GM12878 (cell line): ENCODE measurements at regions not wholly inside any gene's neighbourhood (a gene's known extent, or its start where the extent isn't known, plus 50 kb on each side); places are given as distances from the start of the nearest gene placed in this dataset.

Experiments
- ATAC-seq: fragments of 200-7000 bp; cut with Tn5 transposase; 3 replicates; pipeline ENCODE4 v1.9.1; 2020; ENCODE audit warnings: mild to moderate bottlenecking, moderate library complexity
- BruUV-seq: library from RNA; stranded (reverse); fragments of 400-500 nt; replicated peaks from 2 replicates; lab custom pipeline; 2021; lab: Mats Ljungman, UMichigan
- CTCF ChIA-PET: fragments of 300-600 bp; sonication (Branson Sonifier 250); formaldehyde crosslinking; extraction: SDS; loops from one replicate; lab custom pipeline; 2021; ENCODE audit warnings: inconsistent platforms; lab: Yijun Ruan, JAX
- POLR2A ChIA-PET: fragments of 350-600 bp; formaldehyde crosslinking; extraction: SDS; loops from one replicate; lab custom pipeline; 2021; ENCODE audit warnings: inconsistent platforms; lab: Charles Lee
- RAD21 ChIA-PET: fragments of 300-600 bp; sonication (Branson Sonifier 250); formaldehyde crosslinking; loops from one replicate; lab custom pipeline; 2023; ENCODE audit warnings: antibody characterized with exemption; ENCODE audit not compliant: unreplicated experiment; lab: Charles Lee
- SMC1A ChIA-PET: fragments of 300-600 bp; sonication (Branson Sonifier 250); formaldehyde crosslinking; loops from one replicate; lab custom pipeline; 2023; ENCODE audit not compliant: unreplicated experiment, uncharacterized antibody; lab: Charles Lee
- DNase-seq: peaks from one replicate; pipeline ENCODE4 v3.0.0-alpha.2; 2011; ENCODE audit warnings: low read depth, low spot score
- FAIRE-seq: peaks from 3 replicates; lab custom pipeline; 2011; peaks lifted over from hg19 to GRCh38; lab: Jason Lieb, UNC
- H2AFZ ChIP-seq: 2 replicates; pipeline ENCODE4 v1.6.0; 2011; ENCODE audit warnings: low read depth, low read length, control low read depth; ENCODE audit not compliant: control insufficient read depth
- H3K27ac ChIP-seq: 2 replicates; pipeline ENCODE4 v1.5.1; 2011; ENCODE audit warnings: control low read depth; ENCODE audit not compliant: control insufficient read depth, insufficient read depth
- H3K27me3 ChIP-seq, 2 experiments: replicated peaks in 1 of 2; 2 replicates each; pipeline versions ENCODE4 v1.6.0 to v1.6.1; 2011; ENCODE audit warnings: low read length in 1 of 2; ENCODE audit not compliant: control insufficient read depth in 2 of 2, insufficient read depth in 2 of 2
- H3K36me3 ChIP-seq, 2 experiments: 2 replicates each; pipeline ENCODE4 v1.5.1; 2011; ENCODE audit warnings: low read length in 1 of 2; ENCODE audit not compliant: control insufficient read depth in 2 of 2, insufficient read depth in 2 of 2
- H3K4me1 ChIP-seq: 2 replicates; pipeline ENCODE4 v1.6.1; 2011; ENCODE audit warnings: mild to moderate bottlenecking, low read length, moderate library complexity, mixed read lengths; ENCODE audit not compliant: control insufficient read depth, insufficient read depth
- H3K4me2 ChIP-seq: 2 replicates; pipeline ENCODE4 v1.6.0; 2011; ENCODE audit warnings: control low read depth; ENCODE audit not compliant: control insufficient read depth, insufficient read depth
- H3K4me3 ChIP-seq: fragments of 200-600 bp; sonication (generic); 2 replicates; pipeline ENCODE4 v1.5.1; 2016
- H3K79me2 ChIP-seq: 2 replicates; pipeline ENCODE4 v1.6.0; 2011; ENCODE audit warnings: low read length; ENCODE audit not compliant: control insufficient read depth, insufficient read depth
- H3K9ac ChIP-seq: 2 replicates; pipeline ENCODE4 v1.8.0; 2011; ENCODE audit warnings: low read length, control low read depth, mixed read lengths; ENCODE audit not compliant: control insufficient read depth, insufficient read depth
- H3K9me3 ChIP-seq: replicated peaks from 3 replicates; pipeline ENCODE4 v1.5.1; 2011; ENCODE audit warnings: mild to moderate bottlenecking, low read length; ENCODE audit not compliant: control insufficient read depth, insufficient read depth
- H4K20me1 ChIP-seq: 2 replicates; pipeline ENCODE4 v1.6.0; 2011; ENCODE audit not compliant: control insufficient read depth, insufficient read depth
- EZH2 ChIP-seq: IDR thresholded peaks from 2 replicates; pipeline ENCODE4 v1.6.1; 2012; ENCODE audit warnings: low read depth, mild to moderate bottlenecking, control low read depth, inconsistent platforms, low read length, borderline replicate concordance; ENCODE audit not compliant: control insufficient read depth
- NKRF ChIP-seq: fragments of 450-650 bp; conservative IDR thresholded peaks from 2 replicates; pipeline ENCODE4 v1.6.1; 2017; ENCODE audit warnings: mild to moderate bottlenecking, moderate library complexity
- SMAD1 ChIP-seq: fragments of 450-650 bp; IDR thresholded peaks from 2 replicates; pipeline ENCODE4 v1.6.1; 2018; ENCODE audit warnings: mild to moderate bottlenecking, low read depth; ENCODE audit not compliant: partially characterized antibody
- STAT1 ChIP-seq: fragments of 450-650 bp; conservative IDR thresholded peaks from 2 replicates; pipeline ENCODE4 v1.6.1; 2014; ENCODE audit warnings: antibody characterized with exemption, mild to moderate bottlenecking
- TCF3 ChIP-seq: IDR thresholded peaks from 2 replicates; pipeline ENCODE4 v1.6.1; 2012; ENCODE audit warnings: low read depth, mild to moderate bottlenecking, low read length, borderline replicate concordance; ENCODE audit not compliant: insufficient read depth
- TCF7 ChIP-seq: IDR thresholded peaks from 2 replicates; pipeline ENCODE4 v1.6.1; 2014; ENCODE audit warnings: antibody characterized with exemption, borderline replicate concordance
- ZBTB33 ChIP-seq: fragments of 450-650 bp; IDR thresholded peaks from 2 replicates; pipeline ENCODE4 v1.6.1; 2017; ENCODE audit warnings: mild to moderate bottlenecking
- WGBS: methylation state at CpG from one replicate; pipeline ENCODE4 v1.1.6; 2016; ENCODE audit warnings: low lambda C conversion rate; ENCODE audit not compliant: insufficient replicate concordance, insufficient coverage; ENCODE audit errors: missing lambda C conversion rate; 5-methylcytosine and 5-hydroxymethylcytosine counted together
- in situ Hi-C: fragments of 300-500 bp; cut with MboI; formaldehyde crosslinking; loops from 9 replicates; pipeline ENCODE4 v1.14.3; 2018; ENCODE audit warnings: mixed read lengths
- intact Hi-C: fragments of 100-400 bp; cut with micrococcal nuclease; formaldehyde crosslinking; loops from one replicate; pipeline ENCODE4 v1.14.2; 2022; ENCODE audit not compliant: unreplicated experiment
- TF ChIP-seq, protein P1 (sequence below): fragments of 450-650 bp; IDR thresholded peaks from 2 replicates; pipeline ENCODE4 v1.6.1; 2017; ENCODE audit warnings: borderline replicate concordance

- intact Hi-C loops (no loop called here), in situ Hi-C loops (no loop called here)
- Histone ChIP-seq H3K9me3 (no peaks in the 10 kb centered on the region; the same call in 2 of the 3 replicates), H3K4me2 (no peak overlapping the region), H4K20me1 (no peaks in the 10 kb centered on the region), H3K27me3 (no peaks in the 10 kb centered on the region), H3K79me2 (no peaks in the 10 kb centered on the region), H3K36me3 (no peaks in the 10 kb centered on the region), H3K27ac (no peak overlapping the region), H2AFZ (no peak overlapping the region), H3K4me1 (no peaks in the 10 kb centered on the region), H3K9ac (no peak overlapping the region), H3K4me3 (no peak overlapping the region)
- ChIA-PET CTCF (no interaction called here), POLR2A (no interaction called here), SMC1A (no interaction called here), RAD21 (no interaction called here)
- FAIRE-seq (no peak), ATAC-seq (no peak), DNase-seq (no peak)
- 17% methylated on average over 7 of the region's 7 CpGs for WGBS
- no TSS peak for BruUV-seq
- TF ChIP-seq TCF3 (no peak), STAT1 (no peak), ZBTB33 (no peak), NKRF (no peak), SMAD1 (no peak), TCF7 (no peak), EZH2 (no peak)
- TF ChIP-seq, protein P1, sequence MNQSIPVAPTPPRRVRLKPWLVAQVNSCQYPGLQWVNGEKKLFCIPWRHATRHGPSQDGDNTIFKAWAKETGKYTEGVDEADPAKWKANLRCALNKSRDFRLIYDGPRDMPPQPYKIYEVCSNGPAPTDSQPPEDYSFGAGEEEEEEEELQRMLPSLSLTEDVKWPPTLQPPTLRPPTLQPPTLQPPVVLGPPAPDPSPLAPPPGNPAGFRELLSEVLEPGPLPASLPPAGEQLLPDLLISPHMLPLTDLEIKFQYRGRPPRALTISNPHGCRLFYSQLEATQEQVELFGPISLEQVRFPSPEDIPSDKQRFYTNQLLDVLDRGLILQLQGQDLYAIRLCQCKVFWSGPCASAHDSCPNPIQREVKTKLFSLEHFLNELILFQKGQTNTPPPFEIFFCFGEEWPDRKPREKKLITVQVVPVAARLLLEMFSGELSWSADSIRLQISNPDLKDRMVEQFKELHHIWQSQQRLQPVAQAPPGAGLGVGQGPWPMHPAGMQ, result no peak
These were observed 560.4 kb downstream of the TBC1D22A start for GRCh38 chr22:47322854-47323253.
